Lower lobe of right lung (tissue), 2 donors: ENCODE measurements at regions not wholly inside any gene's neighbourhood (a gene's known extent, or its start where the extent isn't known, plus 50 kb on each side); places are given as distances from the start of the nearest gene placed in this dataset.

Source experiments
- ATAC-seq, 2 donors: fragments of 200-7000 bp; cut with Tn5 transposase; one replicate each; pipeline ENCODE4 v1.9.1; 2020 to 2022; ENCODE audit warnings: mild to moderate bottlenecking in 2 of 2, moderate library complexity in 2 of 2
- DNase-seq: peaks from one replicate; pipeline ENCODE4 v3.0.0-alpha.2; 2020
- H3K27ac ChIP-seq: fragments of 200-600 bp; one replicate; pipeline ENCODE4 v1.8.0; 2022
- H3K27me3 ChIP-seq: fragments of 200-600 bp; one replicate; pipeline ENCODE4 v1.8.0; 2022; ENCODE audit warnings: low read depth
- H3K36me3 ChIP-seq: fragments of 200-600 bp; one replicate; pipeline ENCODE4 v1.8.0; 2022; ENCODE audit warnings: mild to moderate bottlenecking
- H3K4me1 ChIP-seq: fragments of 200-600 bp; one replicate; pipeline ENCODE4 v1.8.0; 2022
- H3K4me3 ChIP-seq: fragments of 200-600 bp; one replicate; pipeline ENCODE4 v1.8.0; 2022; ENCODE audit warnings: mild to moderate bottlenecking
- H3K9me3 ChIP-seq: fragments of 200-600 bp; one replicate; pipeline ENCODE4 v1.8.0; 2022
- intact Hi-C: fragments of 100-400 bp; cut with DNase I; formaldehyde crosslinking; loops from one replicate; pipeline ENCODE4 v1.11.0; 2022
- TF ChIP-seq, protein P1 (sequence below): fragments of 200-600 bp; IDR thresholded peaks from one replicate; pipeline ENCODE4 v1.8.0; 2022; ENCODE audit warnings: antibody characterized with exemption, mild to moderate bottlenecking
- donor health status: DM: no; HTN: yes; CAD: no; lungs with severe emphysema.

DNA sequence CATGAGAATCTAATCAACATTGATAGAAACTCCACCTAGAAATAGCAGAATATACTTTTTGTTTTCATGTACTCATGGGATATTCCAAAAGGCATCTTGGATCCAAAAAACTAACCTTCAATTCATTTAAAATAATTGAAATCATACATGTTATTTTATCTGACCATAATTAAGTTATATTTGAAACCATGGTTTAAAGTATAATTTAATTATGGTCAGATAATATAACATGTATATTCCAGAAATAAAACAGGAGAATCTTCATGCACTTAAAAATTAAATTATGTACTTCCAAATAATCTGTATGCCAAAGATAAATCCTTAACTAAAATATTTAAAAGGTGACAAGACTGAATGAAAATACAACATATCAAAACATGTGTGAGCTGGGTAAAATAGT is 651.3 kb upstream of the LINC00305 start:
- TF ChIP-seq, protein P1, sequence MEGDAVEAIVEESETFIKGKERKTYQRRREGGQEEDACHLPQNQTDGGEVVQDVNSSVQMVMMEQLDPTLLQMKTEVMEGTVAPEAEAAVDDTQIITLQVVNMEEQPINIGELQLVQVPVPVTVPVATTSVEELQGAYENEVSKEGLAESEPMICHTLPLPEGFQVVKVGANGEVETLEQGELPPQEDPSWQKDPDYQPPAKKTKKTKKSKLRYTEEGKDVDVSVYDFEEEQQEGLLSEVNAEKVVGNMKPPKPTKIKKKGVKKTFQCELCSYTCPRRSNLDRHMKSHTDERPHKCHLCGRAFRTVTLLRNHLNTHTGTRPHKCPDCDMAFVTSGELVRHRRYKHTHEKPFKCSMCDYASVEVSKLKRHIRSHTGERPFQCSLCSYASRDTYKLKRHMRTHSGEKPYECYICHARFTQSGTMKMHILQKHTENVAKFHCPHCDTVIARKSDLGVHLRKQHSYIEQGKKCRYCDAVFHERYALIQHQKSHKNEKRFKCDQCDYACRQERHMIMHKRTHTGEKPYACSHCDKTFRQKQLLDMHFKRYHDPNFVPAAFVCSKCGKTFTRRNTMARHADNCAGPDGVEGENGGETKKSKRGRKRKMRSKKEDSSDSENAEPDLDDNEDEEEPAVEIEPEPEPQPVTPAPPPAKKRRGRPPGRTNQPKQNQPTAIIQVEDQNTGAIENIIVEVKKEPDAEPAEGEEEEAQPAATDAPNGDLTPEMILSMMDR = no peak
- no peaks in the 10 kb centered on the region for H3K9me3 ChIP-seq
- H3K36me3 ChIP-seq = no peaks in the 10 kb centered on the region
- H3K4me3 ChIP-seq = no peak overlapping the region
- H3K27me3 ChIP-seq = no peaks in the 10 kb centered on the region
- no peak overlapping the region for H3K27ac ChIP-seq
- no peaks in the 10 kb centered on the region for H3K4me1 ChIP-seq
- DNase-seq (no peak), ATAC-seq (no peak)
- intact Hi-C loops = no loop called here

DNA sequence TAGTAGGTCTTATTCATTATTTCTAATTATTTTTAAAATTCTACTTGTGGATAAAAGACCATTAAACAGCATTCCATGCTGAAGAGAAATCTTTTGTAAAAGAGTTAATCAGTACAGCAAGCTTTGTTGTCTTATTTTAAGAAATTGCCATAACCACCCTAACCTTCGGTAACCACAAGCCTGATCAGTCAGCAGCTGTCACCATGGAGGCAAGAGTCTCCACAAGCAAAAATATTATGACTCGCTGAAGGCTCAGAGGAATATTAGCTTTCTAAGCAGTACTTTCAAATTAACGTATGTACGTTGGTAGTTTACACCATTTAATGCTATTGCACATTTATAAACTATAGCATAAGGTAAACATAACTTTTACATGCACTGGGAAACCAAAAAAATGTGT is 650.5 kb upstream of the LINC00305 start:
- Histone ChIP-seq H3K27me3 (no peaks in the 10 kb centered on the region), H3K4me3 (no peak overlapping the region), H3K36me3 (no peaks in the 10 kb centered on the region), H3K4me1 (no peaks in the 10 kb centered on the region), H3K9me3 (no peaks in the 10 kb centered on the region), H3K27ac (no peak overlapping the region)
- ATAC-seq (no peak), DNase-seq (no peak)
- TF ChIP-seq, protein P1 = no peak
- intact Hi-C loops = no loop called here

DNA sequence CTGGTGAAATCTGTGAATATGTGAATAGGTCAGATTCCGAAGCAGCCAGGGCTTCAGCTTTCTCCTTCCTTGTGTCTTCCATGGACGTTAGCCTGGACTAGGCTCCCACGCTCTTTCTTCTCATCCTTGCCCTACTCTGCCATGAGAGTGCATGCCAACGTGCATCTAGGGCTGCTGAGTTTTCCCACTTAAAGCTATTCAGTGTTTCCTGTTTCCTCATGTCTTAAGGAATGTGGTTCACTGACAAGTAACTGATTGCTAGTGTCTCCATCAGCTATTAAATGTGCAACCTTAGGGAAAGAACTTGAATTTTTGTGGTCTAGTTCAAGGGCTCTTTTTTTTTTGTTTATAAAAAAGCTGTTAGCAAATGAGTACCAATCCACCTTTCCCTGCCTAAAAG is 642.3 kb upstream of the LINC00305 start:
- Histone ChIP-seq H3K9me3 (no peaks in the 10 kb centered on the region), H3K27me3 (no peaks in the 10 kb centered on the region), H3K36me3 (no peaks in the 10 kb centered on the region), H3K4me1 (no peaks in the 10 kb centered on the region), H3K4me3 (no peak overlapping the region), H3K27ac (no peak overlapping the region)
- DNase-seq = no peak
- no peak for ATAC-seq
- intact Hi-C loops = no loop called here
- TF ChIP-seq, protein P1 = no peak

DNA sequence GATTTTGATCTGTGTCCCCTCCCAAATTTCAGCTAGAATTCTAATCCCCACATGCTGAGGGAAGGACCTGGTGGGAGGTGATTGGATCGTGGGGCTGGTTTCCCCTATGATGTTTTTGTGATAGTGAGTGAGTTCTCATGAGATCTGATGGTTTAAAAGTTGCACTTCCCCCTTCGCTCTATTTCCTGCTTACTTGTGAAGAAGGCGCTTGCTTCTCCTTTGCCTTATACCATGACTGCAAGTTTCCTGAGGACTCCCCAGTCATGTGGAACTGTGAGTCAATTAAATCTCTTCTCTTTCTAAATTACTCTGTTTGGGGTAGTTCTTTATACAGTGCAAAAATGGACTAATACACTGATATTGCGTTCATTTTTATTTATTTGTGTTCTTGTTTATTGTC is 636.8 kb upstream of the LINC00305 start:
- Histone ChIP-seq H3K4me1 (no peaks in the 10 kb centered on the region), H3K27me3 (no peaks in the 10 kb centered on the region), H3K4me3 (no peak overlapping the region), H3K9me3 (no peaks in the 10 kb centered on the region), H3K27ac (no peak overlapping the region), H3K36me3 (no peaks in the 10 kb centered on the region)
- intact Hi-C loops = no loop called here
- no peak for DNase-seq
- ATAC-seq = no peak
- TF ChIP-seq, protein P1 = no peak

DNA sequence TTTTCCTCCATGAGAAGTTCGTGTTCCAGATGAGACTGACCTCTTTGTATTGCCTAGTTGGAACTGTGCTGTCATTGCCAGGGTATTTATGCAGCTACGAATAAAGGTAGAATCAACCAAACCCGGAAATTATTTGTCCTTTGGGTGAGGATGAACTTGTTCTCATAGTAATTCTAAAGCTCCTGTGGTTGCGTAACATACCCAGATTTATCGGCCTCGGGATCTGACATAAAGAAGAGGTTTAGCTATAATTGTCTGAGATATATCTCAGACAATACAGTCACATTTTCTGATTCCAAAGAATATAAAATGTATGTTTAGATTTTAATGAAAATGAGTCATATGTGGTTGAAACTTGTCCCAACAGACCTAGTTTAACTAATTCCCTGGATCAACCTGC is 628.7 kb upstream of the LINC00305 start:
- DNase-seq = no peak
- Histone ChIP-seq H3K27ac (no peak overlapping the region), H3K27me3 (no peaks in the 10 kb centered on the region), H3K36me3 (no peaks in the 10 kb centered on the region), H3K9me3 (no peaks in the 10 kb centered on the region), H3K4me3 (no peak overlapping the region), H3K4me1 (no peaks in the 10 kb centered on the region)
- no peak for ATAC-seq
- TF ChIP-seq, protein P1 = no peak
- intact Hi-C loops = no loop called here

DNA sequence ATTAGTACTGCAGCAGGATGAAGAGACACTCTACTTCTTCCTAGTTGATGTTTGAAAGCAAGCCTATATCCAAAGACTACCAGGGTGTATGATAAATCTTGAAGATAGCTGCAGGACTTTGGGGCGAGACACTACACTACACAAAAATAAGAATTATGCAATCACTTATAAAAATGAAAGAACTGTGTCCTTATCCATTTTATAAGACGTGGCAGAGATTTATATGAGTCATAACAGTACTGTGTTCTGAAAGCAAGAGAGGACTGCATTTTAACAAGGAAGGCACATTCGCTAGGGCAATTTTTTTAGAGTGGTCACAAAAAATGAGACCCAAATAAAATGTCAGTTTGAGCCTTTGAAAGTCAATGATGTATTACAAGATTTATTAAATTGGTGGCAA is 617.0 kb upstream of the LINC00305 start:
- ATAC-seq = no peak
- Histone ChIP-seq H3K4me3 (no peak overlapping the region), H3K9me3 (no peaks in the 10 kb centered on the region), H3K27me3 (no peaks in the 10 kb centered on the region), H3K27ac (no peak overlapping the region), H3K4me1 (no peaks in the 10 kb centered on the region), H3K36me3 (no peaks in the 10 kb centered on the region)
- TF ChIP-seq, protein P1 = no peak
- intact Hi-C loops = no loop called here
- no peak for DNase-seq
